ENCODE measurements at regions not wholly inside any gene's neighbourhood (a gene's known extent, or its start where the extent isn't known, plus 50 kb on each side); places are given as distances from the start of the nearest gene placed in this dataset.

- TF ChIP-seq POLR2A (IDR thresholded peaks at IDR 0.05): no peak
- TF ChIP-seq CTCF (IDR thresholded peaks at IDR 0.05): no peak
Observed at GRCh38 chr15:62413786-62414185, 248.7 kb upstream of the C2CD4B start.

Data from heart left ventricle (tissue), 13 donors.